ENCODE measurements at regions not wholly inside any gene's neighbourhood (a gene's known extent, or its start where the extent isn't known, plus 50 kb on each side); places are given as distances from the start of the nearest gene placed in this dataset.

GRCh38 chr10:10128387-10128786, 889.3 kb upstream of the CELF2 start:
- Histone ChIP-seq H3K27me3 (no peaks in the 10 kb centered on the region), H3K4me2 (no peak overlapping the region), H3K4me3 (no peak overlapping the region), H4K20me1 (ENCODE audit: low read depth) (no peaks in the 10 kb centered on the region), H3K9me3 (ENCODE audit: low read depth) (no peaks in the 10 kb centered on the region), H3K79me2 (ENCODE audit: low read depth) (no peaks in the 10 kb centered on the region), H3K36me3 (no peaks in the 10 kb centered on the region), H2AFZ (replicated peaks) (no peak overlapping the region), H3F3A (ENCODE audit: low read depth) (no peaks in the 10 kb centered on the region), H3K27ac (no peak overlapping the region), H3K9ac (no peak overlapping the region), H3K4me1 (peaks cover 5% of the 10 kb centered on the region)
- H3K36me3 Mint-ChIP-seq: no peaks in the 10 kb centered on the region
- peaks cover 2% of the 10 kb centered on the region for H3K27me3 Mint-ChIP-seq (ENCODE audit: insufficient read depth, low read depth)
- H3K4me1 Mint-ChIP-seq: peaks cover 3% of the 10 kb centered on the region
- DNase-seq (ENCODE audit: low spot score): no peak
- no peaks in the 10 kb centered on the region for H3K9me3 Mint-ChIP-seq
- no peak overlapping the region for H3K4me3 Mint-ChIP-seq
- no peak overlapping the region for H3K27ac Mint-ChIP-seq
- TF ChIP-seq EZH2phosphoT487 (IDR thresholded peaks at IDR 0.05) (no peak), EZH2 (IDR thresholded peaks at IDR 0.05) (no peak)

- Histone ChIP-seq H3K79me2 (ENCODE audit: low read depth) (no peaks in the 10 kb centered on the region), H2AFZ (replicated peaks) (no peak overlapping the region), H4K20me1 (ENCODE audit: low read depth) (no peaks in the 10 kb centered on the region), H3K9me3 (ENCODE audit: low read depth) (no peaks in the 10 kb centered on the region), H3K36me3 (no peaks in the 10 kb centered on the region), H3K4me3 (no peak overlapping the region), H3F3A (ENCODE audit: low read depth) (no peaks in the 10 kb centered on the region), H3K27me3 (no peaks in the 10 kb centered on the region), H3K27ac (no peak overlapping the region), H3K9ac (no peak overlapping the region), H3K4me1 (peaks cover 10% of the 10 kb centered on the region), H3K4me2 (no peak overlapping the region)
- Mint-ChIP-seq H3K36me3 (no peaks in the 10 kb centered on the region), H3K4me1 (peaks cover 10% of the 10 kb centered on the region), H3K9me3 (no peaks in the 10 kb centered on the region), H3K27ac (no peak overlapping the region), H3K27me3 (ENCODE audit: insufficient read depth, low read depth) (peaks cover 2% of the 10 kb centered on the region), H3K4me3 (no peak overlapping the region)
- TF ChIP-seq EZH2phosphoT487 (IDR thresholded peaks at IDR 0.05): no peak
- TF ChIP-seq EZH2 (IDR thresholded peaks at IDR 0.05): no peak
- TF ChIP-seq CTCF (IDR thresholded peaks at IDR 0.05): no peak
- DNase-seq (ENCODE audit: low spot score): no peak
Observed at GRCh38 chr10:10130686-10131085, 887.0 kb upstream of the CELF2 start.

- no peaks in the 10 kb centered on the region for H3K9me3 ChIP-seq (ENCODE audit: low read depth)
- no peaks in the 10 kb centered on the region for H4K20me1 ChIP-seq (ENCODE audit: low read depth)
- H3K9ac ChIP-seq: no peak overlapping the region
- H3K27me3 ChIP-seq: no peaks in the 10 kb centered on the region
- H3K79me2 ChIP-seq (ENCODE audit: low read depth): no peaks in the 10 kb centered on the region
- H3K27ac ChIP-seq: no peak overlapping the region
- no peak overlapping the region for H3K4me3 ChIP-seq
- Mint-ChIP-seq H3K27ac (no peak overlapping the region), H3K36me3 (no peaks in the 10 kb centered on the region), H3K27me3 (ENCODE audit: insufficient read depth, low read depth) (peaks cover under 1% of the 10 kb centered on the region), H3K4me1 (peaks cover 10% of the 10 kb centered on the region), H3K4me3 (no peak overlapping the region), H3K9me3 (no peaks in the 10 kb centered on the region)
- no peak overlapping the region for H3K4me2 ChIP-seq
- peaks cover 10% of the 10 kb centered on the region for H3K4me1 ChIP-seq
- no peaks in the 10 kb centered on the region for H3F3A ChIP-seq (ENCODE audit: low read depth)
- no peak for TF ChIP-seq EZH2phosphoT487 (IDR thresholded peaks at IDR 0.05)
- TF ChIP-seq EZH2 (IDR thresholded peaks at IDR 0.05): no peak
- no peak for TF ChIP-seq CTCF (IDR thresholded peaks at IDR 0.05)
- DNase-seq (ENCODE audit: low spot score): no peak
- H2AFZ ChIP-seq (replicated peaks): no peak overlapping the region
- H3K36me3 ChIP-seq: no peaks in the 10 kb centered on the region
Observed at GRCh38 chr10:10132009-10132408, 885.7 kb upstream of the CELF2 start.

GRCh38 chr10:10133281-10133680, 884.4 kb upstream of the CELF2 start:
- H3K79me2 ChIP-seq (ENCODE audit: low read depth): no peaks in the 10 kb centered on the region
- H3K27ac ChIP-seq: no peak overlapping the region
- Mint-ChIP-seq H3K4me1 (peaks cover 10% of the 10 kb centered on the region), H3K9me3 (no peaks in the 10 kb centered on the region), H3K27ac (no peak overlapping the region), H3K36me3 (no peaks in the 10 kb centered on the region), H3K27me3 (ENCODE audit: insufficient read depth, low read depth) (no peaks in the 10 kb centered on the region), H3K4me3 (no peak overlapping the region)
- no peaks in the 10 kb centered on the region for H3K9me3 ChIP-seq (ENCODE audit: low read depth)
- no peaks in the 10 kb centered on the region for H4K20me1 ChIP-seq (ENCODE audit: low read depth)
- H3K4me3 ChIP-seq: no peak overlapping the region
- no peak overlapping the region for H2AFZ ChIP-seq (replicated peaks)
- no peak overlapping the region for H3K9ac ChIP-seq
- H3K4me2 ChIP-seq: peak overlapping the region; percentile 2
- H3K4me1 ChIP-seq: peaks cover 10% of the 10 kb centered on the region
- no peaks in the 10 kb centered on the region for H3K27me3 ChIP-seq
- DNase-seq (ENCODE audit: low spot score): peak; percentile 54
- TF ChIP-seq EZH2 (IDR thresholded peaks at IDR 0.05): no peak
- TF ChIP-seq EZH2phosphoT487 (IDR thresholded peaks at IDR 0.05): no peak
- no peak for TF ChIP-seq CTCF (IDR thresholded peaks at IDR 0.05)
- no peaks in the 10 kb centered on the region for H3F3A ChIP-seq (ENCODE audit: low read depth)
- H3K36me3 ChIP-seq: no peaks in the 10 kb centered on the region

Measured in neural progenitor cell (in vitro differentiated cells).